ENCODE measurements at regions not wholly inside any gene's neighbourhood (a gene's known extent, or its start where the extent isn't known, plus 50 kb on each side); places are given as distances from the start of the nearest gene placed in this dataset.

DNA sequence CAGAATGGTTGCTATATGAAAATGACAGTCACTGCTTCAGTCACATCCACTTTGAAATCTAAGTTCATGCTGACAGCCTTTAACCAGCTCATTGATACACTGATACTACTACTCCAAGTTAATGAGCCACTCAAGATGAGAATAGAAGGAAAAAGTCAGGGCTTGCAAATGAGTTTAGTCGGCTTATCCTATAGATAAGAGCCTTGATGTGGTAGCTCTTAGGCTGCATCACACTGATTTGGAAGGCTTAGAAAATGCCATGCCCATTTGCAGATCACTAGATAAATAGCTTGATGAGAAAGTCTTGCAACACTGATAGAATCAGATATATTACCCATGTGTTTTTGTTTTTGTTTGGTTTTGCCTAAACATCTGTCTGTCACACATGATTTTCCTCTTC lies 251.4 kb upstream of the ATXN7L3B start:
- no peaks in the 10 kb centered on the region for H3K4me1 Mint-ChIP-seq
- no peak for DNase-seq
- peaks cover 0 to 3% (median 0%) of the 10 kb centered on the region in 3 donors for H3K27me3 Mint-ChIP-seq (ENCODE audit: low read depth in 3 of 3)
- H3K36me3 Mint-ChIP-seq = no peaks in the 10 kb centered on the region
- H3K9me3 Mint-ChIP-seq = peaks cover 0 to 2% (median 0%) of the 10 kb centered on the region in 6 donors
- H3K4me3 Mint-ChIP-seq = no peak overlapping the region
- no peak overlapping the region for H3K27ac Mint-ChIP-seq

DNA sequence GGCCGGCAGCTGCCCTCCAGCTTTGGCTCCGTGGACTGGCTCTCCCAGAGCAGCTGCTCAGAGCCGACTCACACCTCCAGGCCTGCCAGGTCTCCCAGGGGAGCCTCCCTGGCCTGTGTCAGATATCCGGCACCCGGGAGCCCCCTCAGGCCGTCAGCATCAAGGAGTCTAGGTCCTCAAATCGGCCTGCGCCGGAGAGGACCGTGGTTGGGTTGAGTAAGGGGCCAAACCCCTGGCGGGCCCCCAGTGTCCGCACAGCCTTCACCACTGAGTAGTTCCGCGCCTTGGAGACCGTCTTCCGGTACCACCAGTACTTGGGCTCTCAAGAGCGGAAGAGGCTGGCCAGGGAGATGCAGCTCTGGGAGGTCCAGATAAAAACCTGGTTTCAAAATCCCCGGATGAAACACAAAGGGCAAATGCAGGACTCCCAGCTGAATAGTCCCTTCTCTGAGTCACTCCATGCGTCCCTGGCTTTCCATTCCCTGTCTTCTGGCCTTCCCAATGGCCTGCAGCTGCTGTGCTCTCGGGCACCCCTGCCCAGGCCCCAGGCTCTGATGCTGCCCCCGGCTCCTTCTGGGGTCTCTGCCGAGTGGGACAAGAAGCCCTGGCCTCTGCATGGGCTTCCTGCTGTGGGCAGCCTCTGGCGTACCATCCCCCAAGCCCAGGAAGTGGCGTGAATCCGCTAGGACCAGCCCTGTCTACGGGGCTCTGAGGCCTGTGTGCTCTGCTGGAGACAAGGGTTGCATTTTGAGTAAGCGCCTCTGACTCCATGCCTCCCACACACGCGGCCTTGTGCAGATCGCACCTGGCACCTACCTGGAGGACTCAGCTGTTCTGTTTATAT lies 245.1 kb upstream of the ATXN7L3B start:
- H3K27me3 Mint-ChIP-seq (ENCODE audit: low read depth in 3 of 3) = no peaks in the 10 kb centered on the region
- no peak for DNase-seq
- H3K4me3 Mint-ChIP-seq = no peak overlapping the region
- no peaks in the 10 kb centered on the region for H3K36me3 Mint-ChIP-seq
- H3K27ac Mint-ChIP-seq = no peak overlapping the region
- H3K4me1 Mint-ChIP-seq = no peaks in the 10 kb centered on the region
- no peaks in the 10 kb centered on the region for H3K9me3 Mint-ChIP-seq

DNA sequence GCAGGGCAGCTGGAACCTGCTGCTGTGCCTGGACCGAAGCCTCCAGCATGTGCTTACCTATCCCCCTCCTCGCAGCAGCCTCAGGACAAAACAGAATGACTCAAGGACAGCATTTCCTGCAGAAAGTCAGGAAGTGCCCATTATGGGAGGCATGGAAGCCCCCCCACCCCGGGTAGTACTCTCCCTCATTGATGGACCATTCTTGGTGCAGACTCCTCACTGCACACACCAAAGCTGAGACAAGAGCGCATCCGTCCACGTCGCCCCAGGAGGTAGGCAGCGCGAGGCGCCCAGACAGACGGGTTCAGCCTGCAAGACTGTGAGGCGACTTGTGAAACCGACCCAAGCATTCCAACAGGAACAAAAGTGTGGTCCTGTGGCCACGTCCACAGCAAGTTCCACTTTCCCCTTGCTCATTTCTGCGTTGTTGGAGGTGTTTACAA lies 243.9 kb upstream of the ATXN7L3B start:
- DNase-seq = no peak
- Mint-ChIP-seq H3K36me3 (no peaks in the 10 kb centered on the region), H3K27me3 (ENCODE audit: low read depth in 3 of 3) (peaks cover 0 to 3% (median 0%) of the 10 kb centered on the region in 3 donors), H3K4me1 (no peaks in the 10 kb centered on the region), H3K27ac (no peak overlapping the region), H3K4me3 (no peak overlapping the region), H3K9me3 (no peaks in the 10 kb centered on the region)

DNA sequence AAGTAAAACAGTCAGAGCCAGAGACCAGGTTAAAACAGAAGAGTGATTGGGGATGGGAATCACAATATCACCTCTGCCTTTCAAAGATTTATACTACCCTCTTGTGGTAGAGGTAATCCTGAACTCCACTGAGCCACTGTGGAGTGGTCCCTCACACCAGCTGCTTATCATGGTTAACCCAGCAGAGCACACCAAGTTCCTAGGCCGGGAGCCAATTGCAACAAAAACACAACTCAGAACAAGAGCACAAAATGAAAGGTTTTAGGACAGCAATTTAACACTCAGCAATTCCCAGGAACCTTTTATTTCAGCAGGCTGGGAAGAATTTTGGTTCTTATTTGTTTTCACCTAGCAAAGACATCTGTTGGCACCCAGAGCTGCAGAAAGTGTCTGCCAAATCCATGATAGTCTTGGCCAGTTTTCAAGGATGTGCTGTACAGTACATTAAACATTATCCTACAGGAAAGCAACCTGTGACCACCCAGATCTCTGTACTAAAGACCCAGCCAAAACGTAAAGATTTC lies 220.5 kb upstream of the ATXN7L3B start:
- H3K36me3 Mint-ChIP-seq = no peaks in the 10 kb centered on the region
- peaks cover 0 to 3% (median 2%) of the 10 kb centered on the region in 3 donors for H3K27me3 Mint-ChIP-seq (ENCODE audit: low read depth in 3 of 3)
- H3K9me3 Mint-ChIP-seq = no peaks in the 10 kb centered on the region
- no peak for DNase-seq
- no peaks in the 10 kb centered on the region for H3K4me1 Mint-ChIP-seq
- H3K27ac Mint-ChIP-seq = no peak overlapping the region
- no peak overlapping the region for H3K4me3 Mint-ChIP-seq

DNA sequence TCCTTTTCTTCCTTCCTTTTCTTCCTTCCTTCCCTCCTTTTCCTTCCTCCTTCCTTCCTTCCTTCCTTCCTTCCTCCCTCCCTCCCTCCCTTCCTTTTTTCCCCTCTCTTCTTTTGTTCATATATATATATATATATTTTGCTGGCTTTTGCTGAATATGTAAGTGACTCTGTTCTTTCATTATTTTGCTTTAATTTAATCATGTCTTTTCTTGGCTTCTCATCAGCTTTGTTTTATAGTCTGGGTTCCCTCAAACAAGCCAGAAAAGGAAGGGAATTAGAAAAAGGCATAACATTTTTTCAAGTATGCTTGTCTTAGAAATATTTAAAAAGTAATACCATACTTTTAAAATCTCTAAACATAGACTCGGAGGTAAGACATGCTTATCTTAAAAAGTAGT lies 219.9 kb upstream of the ATXN7L3B start:
- no peak overlapping the region for H3K4me3 Mint-ChIP-seq
- no peak overlapping the region for H3K27ac Mint-ChIP-seq
- H3K36me3 Mint-ChIP-seq = no peaks in the 10 kb centered on the region

DNA sequence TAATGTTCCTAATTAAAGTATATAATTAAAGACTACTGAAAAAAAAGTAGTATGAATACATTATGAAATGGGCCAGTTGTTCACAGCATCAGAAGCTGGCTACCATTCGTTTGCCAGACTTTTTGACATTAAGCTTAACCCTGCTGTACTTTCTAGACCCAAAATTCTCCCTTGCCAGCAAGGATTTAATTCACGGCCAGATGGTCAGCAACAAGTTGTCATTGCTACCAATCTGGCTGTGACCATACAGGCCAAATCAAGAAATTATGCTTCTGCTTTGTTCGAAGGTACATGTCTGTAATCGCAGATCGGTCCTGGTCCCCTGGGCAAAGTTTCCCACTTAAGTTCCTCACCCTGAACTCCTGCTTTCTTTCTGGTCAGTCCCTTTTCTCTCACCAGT lies 217.7 kb upstream of the ATXN7L3B start:
- H3K36me3 Mint-ChIP-seq = no peaks in the 10 kb centered on the region
- peaks cover 0 to 2% (median 2%) of the 10 kb centered on the region in 3 donors for H3K27me3 Mint-ChIP-seq (ENCODE audit: low read depth in 3 of 3)
- no peaks in the 10 kb centered on the region for H3K9me3 Mint-ChIP-seq
- no peak overlapping the region for H3K4me3 Mint-ChIP-seq
- no peak overlapping the region for H3K27ac Mint-ChIP-seq
- no peak for DNase-seq
- no peaks in the 10 kb centered on the region for H3K4me1 Mint-ChIP-seq

More for the DNA sequence above, 219.9 kb upstream of the ATXN7L3B start:
- H3K9me3 Mint-ChIP-seq = no peaks in the 10 kb centered on the region
- peaks cover 0 to 3% (median 2%) of the 10 kb centered on the region in 3 donors for H3K27me3 Mint-ChIP-seq (ENCODE audit: low read depth in 3 of 3)
- DNase-seq = no peak
- no peaks in the 10 kb centered on the region for H3K4me1 Mint-ChIP-seq

DNA sequence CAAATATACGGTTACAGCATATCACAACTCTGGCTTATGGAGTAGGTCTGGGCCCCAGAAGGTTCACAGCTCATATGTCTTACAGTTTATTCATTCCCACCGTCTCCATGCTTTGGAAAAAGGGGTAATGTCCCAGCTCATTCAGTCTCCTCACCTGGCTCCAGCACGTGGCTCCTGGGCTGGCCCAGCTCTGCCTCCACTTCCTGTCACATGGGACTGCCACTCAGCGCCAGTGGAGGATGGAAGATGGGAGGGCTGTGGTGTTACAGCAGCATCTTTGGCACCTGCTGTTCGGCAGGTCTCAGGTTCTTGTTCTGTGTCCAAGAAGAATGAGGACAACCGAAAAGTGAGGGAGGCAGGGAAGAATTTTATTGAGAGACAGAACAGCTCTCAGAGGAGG lies 216.3 kb upstream of the ATXN7L3B start:
- Mint-ChIP-seq H3K36me3 (no peaks in the 10 kb centered on the region), H3K27ac (no peak overlapping the region), H3K4me1 (no peaks in the 10 kb centered on the region), H3K4me3 (no peak overlapping the region), H3K27me3 (ENCODE audit: low read depth in 3 of 3) (peaks cover 0 to 2% (median 2%) of the 10 kb centered on the region in 3 donors), H3K9me3 (peaks cover 0 to 3% (median 0%) of the 10 kb centered on the region in 6 donors)
- no peak for DNase-seq

DNA sequence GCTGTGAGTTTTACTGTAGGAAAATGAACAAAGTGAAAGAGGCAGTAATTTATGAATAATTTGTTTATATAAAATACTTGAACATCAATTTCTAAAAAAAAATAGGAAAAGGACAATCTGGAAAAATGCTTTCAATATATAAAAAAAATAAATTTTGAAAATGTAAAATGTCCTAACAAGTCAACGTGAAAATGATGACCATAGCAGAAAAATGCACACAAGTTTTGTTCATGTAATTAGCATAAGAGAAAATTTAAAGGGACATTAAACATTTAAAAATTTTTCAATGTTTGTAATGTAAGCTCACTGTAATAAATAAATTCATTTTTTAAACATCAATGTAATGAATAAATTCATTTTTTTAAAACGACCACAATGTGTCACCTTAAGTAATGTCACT lies 214.8 kb upstream of the ATXN7L3B start:
- H3K36me3 Mint-ChIP-seq = no peaks in the 10 kb centered on the region
- no peak for DNase-seq
- no peak overlapping the region for H3K4me3 Mint-ChIP-seq
- no peaks in the 10 kb centered on the region for H3K4me1 Mint-ChIP-seq
- H3K27me3 Mint-ChIP-seq (ENCODE audit: low read depth in 3 of 3) = peaks cover 0 to 2% (median 2%) of the 10 kb centered on the region in 3 donors
- no peak overlapping the region for H3K27ac Mint-ChIP-seq
- H3K9me3 Mint-ChIP-seq = peaks cover 0 to 3% (median 0%) of the 10 kb centered on the region in 6 donors

DNA sequence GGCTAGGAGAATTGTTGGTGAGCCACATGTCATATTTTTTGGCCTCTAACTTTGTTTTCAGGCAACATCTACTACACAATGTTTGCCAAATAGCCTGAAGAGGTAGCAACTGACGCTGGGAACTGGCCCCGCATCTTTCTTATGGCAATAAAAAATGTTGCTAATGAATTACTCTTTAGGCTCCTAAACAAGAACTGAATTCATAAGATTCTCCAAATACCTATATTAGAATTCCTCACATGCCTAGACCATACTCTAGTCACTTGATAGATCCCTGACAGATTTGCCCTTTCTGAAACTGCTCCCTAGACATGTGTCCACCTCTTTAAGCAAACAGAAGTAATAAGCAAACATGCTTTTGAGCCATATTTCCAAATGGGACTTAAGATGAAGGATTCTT lies 209.0 kb upstream of the ATXN7L3B start:
- Mint-ChIP-seq H3K36me3 (no peaks in the 10 kb centered on the region), H3K9me3 (peaks cover 0 to 3% (median 0%) of the 10 kb centered on the region in 6 donors), H3K27ac (no peak overlapping the region), H3K4me3 (no peak overlapping the region), H3K27me3 (ENCODE audit: low read depth in 3 of 3) (peaks cover 0 to 2% (median 0%) of the 10 kb centered on the region in 3 donors), H3K4me1 (no peaks in the 10 kb centered on the region)
- DNase-seq = no peak

DNA sequence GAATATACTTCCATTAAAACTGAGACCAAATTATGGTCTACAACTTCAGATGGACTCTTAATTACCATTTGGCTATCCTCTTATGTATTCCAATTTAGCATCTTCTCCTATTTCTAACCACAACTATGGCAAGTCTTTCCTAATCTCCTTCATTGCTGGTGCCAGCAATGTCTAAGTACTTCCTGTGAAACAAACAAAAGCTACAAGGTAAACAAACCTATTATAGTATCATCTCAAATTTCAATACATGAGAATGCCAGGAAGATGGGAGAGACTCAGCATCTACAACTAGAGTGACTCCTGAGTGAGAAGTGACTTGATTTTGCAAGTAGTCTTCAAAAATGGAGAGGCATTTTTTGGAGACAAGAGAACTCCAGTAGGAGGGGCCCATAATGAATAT lies 202.9 kb upstream of the ATXN7L3B start:
- no peaks in the 10 kb centered on the region for H3K9me3 Mint-ChIP-seq
- no peaks in the 10 kb centered on the region for H3K4me1 Mint-ChIP-seq
- H3K27ac Mint-ChIP-seq = no peak overlapping the region
- DNase-seq = no peak
- H3K27me3 Mint-ChIP-seq (ENCODE audit: low read depth in 3 of 3) = peaks cover 0 to 3% (median 3%) of the 10 kb centered on the region in 3 donors
- no peaks in the 10 kb centered on the region for H3K36me3 Mint-ChIP-seq
- H3K4me3 Mint-ChIP-seq = no peak overlapping the region

DNA sequence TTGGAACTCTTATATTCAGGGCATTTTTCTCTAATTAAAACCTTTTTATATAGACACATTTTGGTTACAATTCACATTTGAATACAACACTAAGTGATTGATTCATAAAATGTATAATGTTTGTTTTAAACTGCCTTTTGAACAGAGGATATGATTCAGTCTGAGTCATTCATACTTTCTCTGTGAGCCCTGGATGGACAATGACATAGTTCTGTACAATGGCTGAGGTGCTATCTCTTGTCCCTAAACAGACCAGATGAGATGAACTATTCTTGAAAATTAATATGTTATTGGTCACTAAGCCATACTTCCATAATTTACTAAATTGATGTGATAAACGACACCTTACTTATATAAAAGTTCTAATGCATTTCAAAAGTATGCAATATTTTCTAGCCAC lies 199.7 kb upstream of the ATXN7L3B start:
- no peaks in the 10 kb centered on the region for H3K9me3 Mint-ChIP-seq
- no peak overlapping the region for H3K27ac Mint-ChIP-seq
- no peak overlapping the region for H3K4me3 Mint-ChIP-seq
- no peaks in the 10 kb centered on the region for H3K36me3 Mint-ChIP-seq
- DNase-seq = no peak
- no peaks in the 10 kb centered on the region for H3K4me1 Mint-ChIP-seq
- peaks cover 0 to 3% (median 3%) of the 10 kb centered on the region in 3 donors for H3K27me3 Mint-ChIP-seq (ENCODE audit: low read depth in 3 of 3)

DNA sequence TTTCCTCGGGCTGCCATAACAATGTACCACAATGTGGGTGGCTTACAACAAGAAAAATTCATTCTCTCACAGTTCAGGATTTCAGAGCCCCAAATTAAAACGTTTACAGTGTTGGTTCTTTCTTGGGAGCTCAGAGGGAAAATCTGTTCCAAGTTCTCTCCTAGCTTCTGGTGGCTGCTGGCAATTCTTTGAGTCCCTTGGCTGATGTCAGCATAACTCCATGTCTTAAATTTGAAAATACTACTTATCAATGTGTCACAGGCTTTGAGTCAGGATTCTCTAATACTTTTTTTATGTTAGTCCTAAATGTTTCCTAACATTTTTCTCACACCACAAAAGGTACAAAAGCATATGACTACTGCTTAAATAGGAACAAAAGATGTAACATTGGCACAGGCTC lies 198.4 kb upstream of the ATXN7L3B start:
- Mint-ChIP-seq H3K4me1 (no peaks in the 10 kb centered on the region), H3K27me3 (ENCODE audit: low read depth in 3 of 3) (peaks cover 0 to 3% (median 3%) of the 10 kb centered on the region in 3 donors)
- DNase-seq = no peak

DNA sequence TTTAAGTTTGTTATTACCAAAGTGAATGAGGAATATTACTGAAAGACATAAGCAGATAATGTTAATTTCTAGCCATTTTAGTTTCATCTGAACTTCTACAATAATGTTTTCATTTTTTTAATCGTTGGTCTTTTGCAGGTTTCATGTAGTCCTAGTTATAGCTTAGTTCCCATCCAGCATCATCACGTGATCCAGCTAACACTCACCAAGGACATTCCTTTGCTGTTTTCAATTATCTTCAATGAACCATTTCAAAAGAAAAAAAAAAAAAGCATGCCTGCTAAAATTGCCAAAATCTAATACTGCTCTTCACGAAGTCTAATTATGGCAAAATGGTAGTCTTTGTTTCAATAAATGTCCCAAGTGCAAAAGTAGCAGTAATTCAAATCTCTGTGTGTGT lies 187.7 kb upstream of the ATXN7L3B start:
- Mint-ChIP-seq H3K36me3 (no peaks in the 10 kb centered on the region), H3K9me3 (peaks cover 0 to 6% (median 0%) of the 10 kb centered on the region in 6 donors), H3K27me3 (ENCODE audit: low read depth in 3 of 3) (peaks cover 0 to 4% (median 4%) of the 10 kb centered on the region in 3 donors), H3K4me1 (no peaks in the 10 kb centered on the region), H3K4me3 (no peak overlapping the region), H3K27ac (no peak overlapping the region)
- DNase-seq = no peak

More for the DNA sequence above, 198.4 kb upstream of the ATXN7L3B start:
- no peaks in the 10 kb centered on the region for H3K9me3 Mint-ChIP-seq
- H3K4me3 Mint-ChIP-seq = no peak overlapping the region
- no peaks in the 10 kb centered on the region for H3K36me3 Mint-ChIP-seq
- no peak overlapping the region for H3K27ac Mint-ChIP-seq

DNA sequence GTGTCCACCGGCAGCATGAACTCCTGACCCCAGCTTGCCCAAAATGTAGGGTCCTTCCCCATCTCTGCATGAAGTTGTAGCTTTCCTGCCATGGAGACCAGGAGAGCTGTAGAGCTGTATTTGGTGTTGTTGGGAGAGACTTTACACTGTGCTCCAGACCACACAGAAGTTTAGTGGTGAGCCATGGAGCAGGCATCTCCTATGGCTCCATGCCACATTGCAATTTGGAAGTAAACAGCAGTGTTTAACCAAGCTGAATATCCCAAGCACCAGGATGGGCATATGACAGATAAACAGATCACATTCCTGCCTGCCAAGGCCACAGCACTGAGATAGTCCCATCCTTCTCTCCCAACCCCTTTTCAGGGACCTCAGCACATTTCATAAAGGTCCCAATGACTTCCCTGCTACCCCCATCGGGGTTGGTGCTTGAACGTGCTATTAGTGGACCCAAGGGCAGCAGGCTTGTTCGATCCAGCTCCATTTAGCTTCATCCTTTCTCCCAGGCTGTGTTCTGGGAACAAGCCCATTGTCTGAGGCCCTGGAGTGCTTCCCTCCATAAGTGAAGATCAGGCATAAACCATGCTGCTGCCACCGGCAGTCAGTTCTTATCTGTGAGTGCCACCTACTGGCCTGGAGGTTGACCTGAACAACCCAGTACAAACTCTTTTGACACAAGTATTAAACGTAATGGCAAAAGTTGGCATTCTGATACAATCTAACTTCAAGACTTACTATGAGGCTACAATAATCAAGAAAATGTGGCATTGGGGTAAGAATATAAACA lies 172.3 kb upstream of the ATXN7L3B start:
- Mint-ChIP-seq H3K36me3 (no peaks in the 10 kb centered on the region), H3K9me3 (no peaks in the 10 kb centered on the region), H3K4me3 (no peak overlapping the region), H3K27ac (no peak overlapping the region), H3K27me3 (ENCODE audit: low read depth in 3 of 3) (peaks cover 0 to 4% (median 3%) of the 10 kb centered on the region in 3 donors), H3K4me1 (no peaks in the 10 kb centered on the region)
- no peak for DNase-seq
